RPMI7951 (cell line): ENCODE measurements at regions not wholly inside any gene's neighbourhood (a gene's known extent, or its start where the extent isn't known, plus 50 kb on each side); places are given as distances from the start of the nearest gene placed in this dataset.

Experiments
- DNase-seq: peaks from one replicate; pipeline ENCODE4 v3.0.0-alpha.2; 2012; ENCODE audit warnings: low read depth

DNA sequence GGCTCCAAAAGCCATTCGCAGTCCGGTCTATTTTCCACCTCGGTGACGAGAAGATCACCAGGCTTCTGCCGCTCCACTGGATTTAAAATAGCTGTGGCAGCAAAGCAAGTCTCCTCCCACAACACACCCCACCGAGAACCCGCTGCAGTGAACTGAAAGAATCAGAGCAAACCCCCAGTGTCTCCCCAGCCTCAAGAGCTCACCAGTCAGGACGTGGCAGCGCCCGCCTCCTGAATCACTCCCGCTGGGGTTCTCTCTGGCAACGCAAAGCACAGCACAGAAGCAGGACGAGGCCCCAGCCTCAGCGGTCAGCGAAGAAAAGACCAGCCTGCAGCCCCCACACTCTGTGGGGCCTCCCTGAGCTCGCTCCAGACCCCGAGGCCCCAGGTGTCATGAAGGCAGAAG, 126.1 kb upstream of the PPP2R2D start:
- DNase-seq, result no peak

DNA sequence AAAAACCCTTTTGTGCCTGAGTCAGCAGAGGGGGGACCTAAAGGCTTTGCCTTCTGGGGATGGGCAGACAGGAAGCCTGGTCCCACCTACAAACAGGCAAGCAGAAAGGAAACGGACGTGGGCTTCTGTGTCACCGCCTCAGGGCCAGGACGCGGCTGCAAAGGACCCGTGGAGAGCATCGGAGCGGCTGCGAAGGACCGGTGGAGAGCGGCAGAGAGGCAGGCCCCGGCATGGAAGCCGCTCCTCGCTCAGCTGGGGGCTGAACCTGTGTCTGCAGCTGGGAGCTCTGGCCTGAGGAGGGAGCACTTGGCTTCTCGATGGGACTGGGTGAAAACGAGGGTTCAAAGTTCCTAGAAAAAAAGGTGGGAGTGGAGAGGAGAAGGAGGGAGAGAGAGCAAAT, 125.4 kb upstream of the PPP2R2D start:
- DNase-seq, result no peak

DNA sequence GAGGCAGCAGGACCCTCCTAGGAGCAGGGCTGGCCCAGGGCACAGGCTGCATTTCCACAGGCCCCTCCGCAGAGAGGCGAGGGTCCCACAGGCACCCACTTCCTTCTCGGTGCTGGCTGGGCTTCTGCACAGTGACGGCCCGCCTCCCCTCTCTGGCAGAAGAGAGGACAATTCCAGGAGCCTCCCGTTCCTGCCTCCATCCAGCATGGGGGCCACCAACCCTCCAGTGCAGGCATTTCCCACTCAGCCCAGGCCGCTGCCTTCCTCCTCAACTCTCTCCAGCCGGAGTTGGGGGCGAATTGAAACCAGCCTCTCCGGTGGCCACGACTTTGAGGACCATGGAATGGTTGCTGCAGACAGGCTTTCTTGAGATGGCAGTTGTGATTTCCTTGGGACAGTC, 125.0 kb upstream of the PPP2R2D start:
- DNase-seq, result no peak

DNA sequence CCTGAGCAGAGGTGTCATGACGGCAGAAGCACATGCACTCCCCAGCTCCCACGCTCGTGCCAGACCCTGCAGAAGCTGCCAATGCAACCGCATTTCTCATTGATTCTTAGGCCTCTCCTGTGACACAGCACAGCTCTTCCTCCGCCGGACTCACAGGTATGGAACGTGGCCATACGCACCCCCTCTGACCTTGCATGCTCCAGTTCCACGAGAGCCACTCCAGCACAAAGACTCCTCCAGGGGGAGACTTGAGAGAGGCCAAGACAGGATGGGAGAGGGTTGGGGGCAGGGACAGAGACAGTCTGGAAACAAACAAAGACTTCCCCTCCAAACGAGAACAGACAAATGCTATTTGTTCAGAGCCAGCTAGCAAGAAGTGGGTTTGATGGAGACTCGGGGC, 124.3 kb upstream of the PPP2R2D start:
- no peak for DNase-seq

DNA sequence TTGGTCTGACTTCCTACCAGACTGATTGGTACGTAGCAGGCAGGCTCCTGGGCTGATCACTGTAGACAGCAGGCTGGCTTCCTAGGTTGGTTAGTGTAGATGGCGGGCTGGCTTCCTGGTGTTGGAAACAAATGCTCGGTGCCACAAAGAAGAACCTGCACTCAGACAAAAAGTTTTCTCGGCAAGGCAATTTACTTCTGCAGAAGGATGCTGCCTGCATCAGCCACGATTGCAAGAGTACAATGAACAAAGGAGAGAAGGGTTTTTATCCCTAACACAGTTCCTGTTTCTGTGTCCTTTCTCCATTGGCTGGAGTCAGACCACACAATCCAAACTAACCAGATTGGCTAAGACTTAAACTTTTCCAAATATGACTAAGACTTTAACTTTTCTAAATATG, 123.6 kb upstream of the PPP2R2D start:
- DNase-seq, result no peak

DNA sequence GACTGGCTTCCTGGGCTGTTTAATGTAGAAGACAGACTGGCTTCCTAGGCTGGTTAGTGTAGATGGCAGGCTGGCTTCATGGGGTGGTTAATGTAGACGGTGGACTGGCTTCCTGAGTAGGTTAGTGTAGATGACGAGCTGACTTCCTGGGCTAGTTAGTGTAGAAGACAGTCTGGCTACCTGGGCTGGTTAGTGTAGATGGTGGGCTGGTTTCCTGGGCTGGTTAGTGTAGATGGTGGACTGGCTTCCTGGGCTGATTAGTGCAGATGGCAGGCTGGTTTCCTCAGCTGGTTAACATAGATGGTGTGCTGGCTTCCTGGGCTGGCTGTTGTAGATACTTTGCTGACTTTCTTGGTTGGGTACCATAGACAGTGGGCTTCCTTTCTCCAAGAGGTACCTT, 122.9 kb upstream of the PPP2R2D start:
- DNase-seq, result no peak

DNA sequence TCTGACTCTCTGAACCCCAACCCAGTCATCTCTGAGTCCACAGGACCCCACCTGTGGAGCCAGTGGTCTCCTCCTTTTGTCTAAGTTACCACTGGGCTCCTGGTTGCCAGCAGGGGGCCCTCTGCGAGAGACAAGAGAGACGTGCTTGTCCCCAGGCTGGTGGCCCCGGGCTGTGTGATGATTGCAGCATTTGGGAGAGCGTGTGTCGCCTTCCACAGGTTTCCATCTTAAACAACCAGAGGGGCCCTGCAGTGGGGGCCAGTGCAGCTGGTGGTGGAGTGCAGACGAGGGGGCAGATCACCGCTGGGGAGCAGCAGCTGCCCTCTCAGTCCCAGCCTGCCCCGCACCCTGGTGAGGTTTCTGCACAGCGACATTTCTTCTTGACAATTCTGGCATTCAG, 122.4 kb upstream of the PPP2R2D start:
- no peak for DNase-seq

DNA sequence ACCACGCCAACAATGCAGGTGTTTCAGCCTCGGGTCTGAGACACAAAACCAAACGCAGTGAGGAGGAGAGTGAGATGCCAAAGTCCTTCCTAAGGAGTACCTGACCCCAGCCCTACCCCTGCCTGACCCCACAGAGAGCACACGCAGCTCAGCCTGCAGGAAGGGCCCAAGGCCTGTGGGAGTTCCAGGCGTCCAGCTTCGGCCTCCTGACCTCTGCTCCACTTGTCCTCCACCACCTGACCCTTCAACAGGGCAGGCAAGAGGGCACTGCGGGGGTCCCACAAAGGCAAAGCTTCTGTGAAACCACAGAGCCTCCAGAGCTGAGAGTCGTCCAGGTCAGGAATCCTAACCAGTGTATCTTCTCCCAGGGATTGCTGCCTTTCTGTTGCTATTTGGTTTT, 122.0 kb upstream of the PPP2R2D start:
- DNase-seq, result no peak

DNA sequence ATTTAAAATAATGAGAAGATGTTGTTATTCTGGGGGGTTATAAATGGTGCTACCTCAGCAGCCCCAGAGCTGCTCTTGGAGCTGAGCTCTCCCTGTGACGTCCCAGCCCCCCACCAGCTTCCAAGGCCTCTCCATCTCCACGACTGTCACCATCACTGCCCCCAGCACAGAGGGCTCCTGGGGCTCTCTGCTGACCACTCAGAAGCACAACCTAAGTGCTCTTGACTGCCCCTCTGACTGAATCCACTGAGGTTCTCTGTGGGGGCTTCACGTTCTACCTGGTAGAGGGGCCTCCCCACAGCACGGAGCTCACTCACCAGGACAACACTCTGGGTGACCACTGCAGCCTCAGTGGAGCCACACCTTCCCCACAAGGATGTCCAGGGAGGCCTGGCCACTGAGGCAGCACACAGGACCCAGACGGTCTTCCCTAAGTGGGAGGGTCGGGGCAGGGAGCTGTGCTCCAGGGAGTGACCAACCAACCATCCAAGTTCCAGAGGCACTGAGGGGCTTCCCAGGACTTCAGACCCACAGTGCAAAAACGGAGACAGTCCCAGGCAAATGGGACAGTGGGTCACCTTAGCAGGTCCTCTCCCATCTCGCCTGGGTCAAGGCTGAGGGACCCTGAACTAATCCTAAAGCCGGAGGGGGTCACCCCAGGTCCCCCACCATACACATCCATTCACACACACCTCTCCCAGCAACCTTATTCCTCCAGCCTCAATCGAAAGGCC, 121.0 kb upstream of the PPP2R2D start:
- DNase-seq, result no peak

DNA sequence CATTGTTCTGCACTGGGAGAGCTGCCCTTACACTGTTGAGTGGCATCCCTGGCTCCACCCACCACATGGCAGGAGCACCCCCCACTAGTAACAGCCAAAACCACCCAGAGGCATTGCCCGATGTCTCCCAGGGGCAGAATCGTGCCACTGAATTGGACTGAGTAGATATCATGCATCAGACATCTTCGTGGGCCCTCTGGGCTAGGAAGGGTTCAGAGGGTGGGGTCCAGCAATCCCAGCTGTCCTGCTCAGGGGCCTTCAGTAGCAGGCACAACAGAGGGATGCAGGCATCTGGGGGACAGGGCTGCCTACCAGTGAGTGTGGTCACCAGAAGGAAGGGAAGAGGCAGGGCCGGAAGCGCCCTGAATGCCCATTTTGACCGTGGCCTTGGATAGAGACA, 119.7 kb upstream of the PPP2R2D start:
- no peak for DNase-seq

DNA sequence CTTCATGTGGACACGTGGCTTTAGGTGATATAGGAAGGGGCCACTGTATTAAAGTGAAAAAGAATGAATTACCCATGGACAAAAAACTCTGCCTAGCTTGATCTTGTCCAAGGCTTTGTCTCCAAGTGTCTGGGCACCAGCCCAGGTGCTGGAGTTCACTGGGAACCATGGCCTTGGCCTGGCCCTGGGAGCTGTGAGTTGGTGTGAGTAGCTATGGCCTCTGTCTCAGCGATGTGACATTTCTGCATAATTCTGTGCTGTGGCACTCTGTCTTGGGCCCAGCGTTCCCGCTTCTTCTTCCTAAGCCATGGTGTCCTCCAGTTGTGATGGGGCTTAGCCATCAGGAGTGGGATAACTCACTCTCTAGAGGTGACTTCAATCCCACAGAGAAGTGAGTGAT, 119.0 kb upstream of the PPP2R2D start:
- DNase-seq, result no peak

DNA sequence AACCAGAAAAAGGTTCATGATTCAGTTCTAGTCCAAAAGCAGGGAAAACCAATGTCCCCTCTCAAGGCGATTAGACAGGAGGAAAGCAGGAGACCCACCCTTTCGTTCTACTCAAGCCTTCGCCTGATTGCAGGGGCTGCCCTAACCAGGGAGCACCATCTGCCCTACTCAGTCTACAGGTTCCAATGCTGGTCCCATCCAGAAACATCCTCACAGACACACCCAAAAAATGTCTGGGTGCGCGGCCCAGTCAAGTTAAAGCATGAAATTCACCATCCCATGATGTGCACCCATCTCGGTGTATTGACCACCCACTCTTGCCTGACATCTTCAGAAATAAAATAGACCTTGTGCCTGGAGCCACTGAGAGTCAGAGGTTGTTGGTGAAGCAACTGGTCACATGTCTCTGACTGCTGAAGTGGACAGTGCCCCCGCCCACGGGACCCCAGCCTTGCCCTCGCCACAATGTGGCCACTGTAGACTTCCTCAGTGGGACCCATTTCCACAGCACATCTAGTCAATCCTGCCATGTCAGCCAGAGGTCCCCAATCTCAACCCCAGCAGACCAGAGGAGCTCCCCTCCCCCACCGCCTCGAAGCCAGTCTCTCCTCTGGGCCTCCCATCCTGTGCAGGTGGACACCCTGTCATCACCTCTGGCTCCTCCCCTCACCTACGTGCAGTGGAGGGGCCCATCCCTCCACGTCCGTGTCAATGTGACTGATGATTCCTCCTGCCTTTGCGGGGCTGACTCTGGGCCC, 116.3 kb upstream of the PPP2R2D start:
- DNase-seq, result no peak

DNA sequence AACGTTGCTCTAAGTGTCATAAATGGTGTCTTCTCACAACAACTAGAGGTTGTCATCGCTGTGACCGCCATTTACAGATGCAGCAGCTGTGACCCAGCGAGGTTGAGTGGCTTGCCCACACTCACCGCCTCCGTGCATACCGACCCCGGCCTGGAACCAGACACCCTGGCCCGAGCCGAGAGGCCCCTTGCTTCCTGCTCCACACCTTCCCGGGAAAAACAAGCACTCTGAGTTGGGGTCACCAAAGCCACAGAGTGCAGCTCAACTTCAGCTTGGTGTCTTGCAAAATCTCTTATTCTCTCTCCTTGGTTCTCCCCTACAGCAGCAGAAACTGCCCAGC, 115.7 kb upstream of the PPP2R2D start:
- DNase-seq, result no peak

DNA sequence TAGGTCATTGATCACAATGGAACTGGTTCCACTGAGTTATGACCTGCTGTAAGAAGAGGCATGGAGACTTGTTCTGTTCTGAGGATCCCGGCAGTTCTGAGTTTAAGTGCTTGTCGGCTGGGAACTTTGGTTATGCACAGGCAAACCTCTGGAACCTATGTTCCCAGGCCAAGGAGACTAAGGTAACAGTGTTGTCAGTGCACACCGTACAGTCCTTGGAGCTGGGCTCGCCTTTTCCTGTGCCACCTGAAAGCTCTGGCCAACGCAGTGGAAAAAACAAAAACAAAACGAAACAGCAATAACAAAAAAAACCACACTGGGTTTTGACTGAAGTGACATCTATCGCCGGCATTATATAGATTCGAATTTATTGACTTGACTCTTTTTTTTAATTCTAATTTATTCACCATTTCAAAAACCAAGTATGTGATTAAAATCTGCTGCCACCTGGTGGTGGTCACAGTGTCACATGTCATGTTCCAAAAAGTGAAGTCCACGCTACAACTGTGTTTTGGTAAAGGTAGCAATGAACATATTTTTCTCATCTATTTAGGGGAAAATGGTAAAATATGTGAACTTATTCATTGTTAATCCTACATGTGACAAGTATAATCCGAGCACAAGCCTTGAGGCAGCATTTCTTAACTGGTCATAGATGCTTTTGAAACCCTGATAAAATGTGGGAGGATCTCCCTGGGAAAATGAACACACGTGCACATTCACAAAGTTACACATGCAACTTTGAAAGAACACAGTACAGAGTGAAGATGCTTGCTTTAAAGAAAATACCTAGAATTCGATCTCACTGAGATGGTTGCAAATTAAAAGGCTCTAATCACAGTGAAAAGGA, 113.8 kb upstream of the PPP2R2D start:
- DNase-seq, result peak; percentile 4

DNA sequence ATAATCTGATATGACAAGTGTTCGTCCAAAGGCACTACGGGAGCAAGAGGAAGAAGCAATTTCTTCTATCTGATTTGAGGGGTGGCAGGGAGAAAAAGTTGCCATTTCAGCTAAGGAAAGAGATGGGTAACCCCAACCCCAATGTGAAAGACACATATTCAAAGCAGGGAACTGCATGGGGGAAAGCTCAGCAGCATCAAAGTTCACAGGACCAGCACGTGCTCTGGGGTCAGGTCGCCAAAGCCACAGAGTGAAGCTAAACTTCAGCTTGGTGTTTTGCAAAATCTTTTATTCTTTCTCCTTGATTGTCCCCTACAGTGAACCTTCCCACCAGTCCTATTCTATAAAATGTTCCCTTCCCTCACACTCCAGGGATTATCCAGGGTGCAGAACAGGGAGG, 112.8 kb upstream of the PPP2R2D start:
- DNase-seq, result no peak

DNA sequence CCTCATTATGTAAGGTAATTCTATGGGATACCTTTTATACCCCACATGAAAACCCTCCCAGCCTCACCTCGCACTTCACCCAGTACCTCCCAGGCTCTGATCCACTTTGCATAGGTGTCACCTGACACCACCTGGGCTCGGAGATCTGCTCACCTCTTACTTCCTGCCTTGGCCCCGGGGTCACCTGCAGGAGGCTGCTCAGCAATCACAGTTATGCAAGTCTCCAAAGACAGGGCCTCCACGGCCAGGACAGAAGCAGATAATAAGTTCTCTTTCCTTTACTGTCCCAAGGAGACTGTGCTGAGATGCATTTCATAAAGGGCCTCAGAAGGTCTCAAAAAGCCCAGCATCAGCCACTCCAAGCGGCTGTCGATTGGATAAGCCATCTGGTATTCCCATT, 112.4 kb upstream of the PPP2R2D start:
- DNase-seq, result no peak

DNA sequence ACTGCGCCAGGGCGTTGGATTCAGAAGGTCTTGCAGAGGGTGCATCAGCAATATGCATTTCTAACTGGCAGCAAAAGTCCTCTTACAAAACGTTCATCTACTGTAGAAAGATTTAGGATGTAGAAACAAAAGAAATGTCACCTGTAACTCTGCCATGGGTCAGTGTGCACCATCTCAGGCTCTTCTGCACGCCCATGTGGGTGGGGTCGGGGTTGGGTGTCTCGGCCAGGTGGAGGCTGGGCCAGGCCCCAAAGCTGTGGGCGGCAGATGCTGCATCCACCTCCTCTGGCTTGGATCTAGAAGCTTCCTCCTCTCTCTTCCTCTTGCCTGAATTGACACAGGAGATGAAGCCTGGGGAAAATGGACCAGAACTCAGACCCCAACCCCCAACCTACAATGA, 111.3 kb upstream of the PPP2R2D start:
- no peak for DNase-seq

DNA sequence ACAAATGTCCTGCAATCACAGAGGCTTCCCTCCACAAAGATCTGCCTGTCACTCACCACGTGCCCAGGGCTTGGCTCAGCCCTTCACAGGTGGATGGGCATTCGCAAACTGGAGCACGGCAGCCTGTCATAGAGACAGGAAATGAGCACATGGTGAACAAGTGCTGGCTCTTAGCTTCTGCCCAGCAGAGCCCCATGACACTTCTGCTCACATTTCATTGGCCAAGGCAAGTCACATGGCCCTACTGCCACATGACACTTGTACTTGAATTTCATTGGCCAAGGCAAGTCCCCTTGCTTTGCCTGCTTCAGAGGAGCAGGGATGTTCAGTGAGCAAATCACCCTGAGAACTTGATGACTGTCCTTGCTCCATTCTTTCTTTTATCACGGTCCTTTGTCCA, 110.8 kb upstream of the PPP2R2D start:
- no peak for DNase-seq

DNA sequence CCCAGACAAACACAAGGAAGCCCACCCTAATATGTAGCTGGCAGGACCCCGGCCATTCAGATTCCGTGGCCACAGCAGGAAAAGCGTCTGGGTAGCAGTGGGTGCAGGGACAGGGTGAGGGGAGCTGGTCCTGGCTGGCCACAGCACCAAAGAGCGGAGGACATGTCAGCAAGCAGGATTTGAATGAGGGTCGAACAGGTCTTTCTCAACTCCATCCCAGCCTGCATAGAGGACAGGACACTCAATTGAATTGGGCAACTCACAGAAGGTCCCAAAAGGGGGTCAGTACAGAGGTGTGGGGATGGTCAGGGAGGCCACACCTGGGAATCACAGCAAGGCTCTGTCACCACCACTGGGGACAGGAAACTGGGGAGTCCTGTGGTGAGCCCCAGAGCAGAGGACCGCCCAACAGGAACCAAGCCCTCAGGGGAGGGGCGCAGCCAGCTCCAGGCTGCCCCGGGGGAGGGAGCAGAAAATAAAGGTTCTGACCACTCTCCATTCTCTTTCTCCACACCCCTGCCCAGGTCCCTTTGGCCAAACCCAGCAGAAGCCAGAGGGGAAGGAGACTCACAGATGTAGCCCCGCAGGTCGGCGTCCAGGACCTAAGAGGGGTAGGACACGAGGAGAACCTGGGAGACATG, 108.7 kb upstream of the PPP2R2D start:
- no peak for DNase-seq

DNA sequence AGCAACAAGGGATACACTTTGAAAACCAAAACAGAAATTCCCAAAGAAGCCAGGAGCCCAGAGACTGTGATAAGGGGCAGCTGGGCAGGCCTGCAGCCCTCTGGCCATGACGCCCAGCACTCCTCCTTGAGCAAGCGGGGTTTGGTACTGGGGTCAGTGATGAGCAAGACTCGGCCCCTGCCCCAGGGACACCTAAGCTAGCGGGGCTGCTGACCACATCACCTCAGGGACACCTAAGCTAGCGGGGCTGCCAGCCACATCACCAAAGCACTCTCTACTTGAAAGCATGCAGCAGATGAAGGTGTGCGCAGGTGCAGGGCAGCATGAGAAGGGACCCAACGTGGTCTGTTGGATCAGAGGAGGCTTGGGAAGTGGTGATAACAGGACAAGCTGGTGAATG, 108.0 kb upstream of the PPP2R2D start:
- DNase-seq, result no peak

DNA sequence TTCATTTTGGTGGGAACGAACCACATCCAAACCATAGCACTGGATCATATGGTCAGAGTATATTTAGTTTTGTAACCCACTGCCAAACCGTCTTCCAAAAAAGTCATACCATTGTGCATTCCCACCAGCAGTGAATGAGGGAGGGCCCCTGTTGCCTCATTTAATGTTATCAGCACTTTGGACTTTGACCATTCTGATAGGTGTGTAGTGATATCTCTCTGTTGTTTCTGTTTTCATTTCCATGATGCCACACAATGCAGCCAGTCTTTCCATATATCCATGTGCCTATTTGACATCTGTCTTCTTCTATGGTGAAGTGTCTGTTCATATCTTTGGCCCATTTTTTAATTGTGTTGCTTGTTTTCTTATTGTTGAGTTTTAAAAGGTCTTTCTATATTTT, 105.0 kb upstream of the PPP2R2D start:
- no peak for DNase-seq

DNA sequence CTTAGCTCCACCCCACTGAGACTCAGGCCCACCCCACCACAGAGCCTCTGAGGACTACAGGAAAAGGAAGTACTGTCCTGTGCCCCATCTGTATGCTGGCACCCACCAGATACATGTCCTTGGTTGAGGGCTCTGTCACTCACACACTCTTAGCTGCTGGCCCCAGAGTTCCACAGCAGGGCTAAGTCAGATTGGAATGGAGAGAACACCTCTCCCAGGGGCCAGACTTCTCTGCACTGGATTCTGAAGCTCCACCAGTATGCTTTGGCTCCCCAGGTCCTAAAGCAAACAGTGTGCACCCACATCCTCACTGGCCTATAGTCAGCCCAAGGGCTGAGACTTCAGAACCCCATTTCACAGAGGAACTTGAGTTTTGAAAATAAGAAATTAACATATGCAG, 103.2 kb upstream of the PPP2R2D start:
- no peak for DNase-seq
